Heart left ventricle (tissue), 13 donors: ENCODE measurements at regions not wholly inside any gene's neighbourhood (a gene's known extent, or its start where the extent isn't known, plus 50 kb on each side); places are given as distances from the start of the nearest gene placed in this dataset.

Experiments used
- POLR2A ChIP-seq, 2 donors: fragments of 450-650 bp; IDR thresholded peaks; one replicate each; pipeline ENCODE4 v1.6.1; 2017; ENCODE audit warnings: antibody characterized with exemption in 2 of 2, mild to moderate bottlenecking in 2 of 2, moderate library complexity in 2 of 2
- TF ChIP-seq, protein P1 (sequence below), 12 donors: fragments of 200-600 bp; sonication (generic) in 4 of 12; IDR thresholded peaks; one replicate each; pipeline versions ENCODE4 v1.5.0 to v1.8.0; 2018 to 2022; ENCODE audit warnings: antibody characterized with exemption in 12 of 12, mild to moderate bottlenecking in 5 of 12
- donor health status: ischemic (EF 13 %, LVEDD 7.1; RV severe dilation, severe dysfunction).
- donor health status: DM: no; HTN: yes; CAD: no.
- donor health status: DM: no; HTN: no; CAD: no.
- donor health status: ischemic (EF 25% LVEDD 6.9; RV normal size, moderate dysfunction).
- donor health status: ischemic (EF 25% LVEDD 5.7; RV mildly dilated, moderate dysfunction).
- donor health status: ischemic (EF 35%, LVEDD 5.7; RV mildly dilated, moderate dysfunction).
- donor health status: nonischemic (EF 11% LVEDD 7.7; RV severe dilation, severe dysfunction).
- donor health status: DM: yes; HTN: yes; CAD: no.
- donor health status: PGD.
- donor health status: ischemic (EF 29% LVEDD 5.4; RV normal size, mild dysfunction).
- donor health status: nonischemic (EF 23%, LVEDD 6.1; RV moderate dilation, normal function).

DNA sequence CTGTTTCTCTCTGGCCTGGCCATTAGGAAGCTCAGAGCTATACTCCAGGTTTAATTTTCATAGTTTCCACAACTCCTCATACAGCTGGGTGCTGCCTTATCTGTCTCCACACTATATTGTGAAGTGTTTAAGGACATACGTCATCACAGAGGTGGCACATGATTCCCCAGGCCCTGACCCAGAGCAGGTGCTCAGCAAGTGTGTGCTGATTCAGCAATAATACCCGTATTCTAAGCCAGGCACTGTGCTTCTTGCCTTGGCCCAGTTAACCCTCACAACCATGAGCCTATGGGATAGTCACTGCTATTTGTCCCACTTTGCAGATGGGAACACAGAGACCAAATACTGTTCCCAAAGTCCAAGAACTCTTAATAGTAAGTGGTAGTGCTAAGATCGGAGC lies 93.5 kb upstream of the SMIM23 start:
- TF ChIP-seq, protein P1, sequence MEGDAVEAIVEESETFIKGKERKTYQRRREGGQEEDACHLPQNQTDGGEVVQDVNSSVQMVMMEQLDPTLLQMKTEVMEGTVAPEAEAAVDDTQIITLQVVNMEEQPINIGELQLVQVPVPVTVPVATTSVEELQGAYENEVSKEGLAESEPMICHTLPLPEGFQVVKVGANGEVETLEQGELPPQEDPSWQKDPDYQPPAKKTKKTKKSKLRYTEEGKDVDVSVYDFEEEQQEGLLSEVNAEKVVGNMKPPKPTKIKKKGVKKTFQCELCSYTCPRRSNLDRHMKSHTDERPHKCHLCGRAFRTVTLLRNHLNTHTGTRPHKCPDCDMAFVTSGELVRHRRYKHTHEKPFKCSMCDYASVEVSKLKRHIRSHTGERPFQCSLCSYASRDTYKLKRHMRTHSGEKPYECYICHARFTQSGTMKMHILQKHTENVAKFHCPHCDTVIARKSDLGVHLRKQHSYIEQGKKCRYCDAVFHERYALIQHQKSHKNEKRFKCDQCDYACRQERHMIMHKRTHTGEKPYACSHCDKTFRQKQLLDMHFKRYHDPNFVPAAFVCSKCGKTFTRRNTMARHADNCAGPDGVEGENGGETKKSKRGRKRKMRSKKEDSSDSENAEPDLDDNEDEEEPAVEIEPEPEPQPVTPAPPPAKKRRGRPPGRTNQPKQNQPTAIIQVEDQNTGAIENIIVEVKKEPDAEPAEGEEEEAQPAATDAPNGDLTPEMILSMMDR (IDR thresholded peaks at IDR 0.05) = no peak
- TF ChIP-seq POLR2A (IDR thresholded peaks at IDR 0.05) = no peak
